ENCODE measurements at regions not wholly inside any gene's neighbourhood (a gene's known extent, or its start where the extent isn't known, plus 50 kb on each side); places are given as distances from the start of the nearest gene placed in this dataset.
A peak's percentile ranks its signal among the peaks of the same experiment; 100 is the strongest.
"Not testable (repeated sequence)": the region's sequence is repeated elsewhere in the genome, so short reads cannot be mapped to it uniquely, and the experiment has no call there.

GRCh38 chr3:197420115-197420514 lies 121.7 kb upstream of the DLG1 start:
- TF ChIP-seq, protein P1, sequence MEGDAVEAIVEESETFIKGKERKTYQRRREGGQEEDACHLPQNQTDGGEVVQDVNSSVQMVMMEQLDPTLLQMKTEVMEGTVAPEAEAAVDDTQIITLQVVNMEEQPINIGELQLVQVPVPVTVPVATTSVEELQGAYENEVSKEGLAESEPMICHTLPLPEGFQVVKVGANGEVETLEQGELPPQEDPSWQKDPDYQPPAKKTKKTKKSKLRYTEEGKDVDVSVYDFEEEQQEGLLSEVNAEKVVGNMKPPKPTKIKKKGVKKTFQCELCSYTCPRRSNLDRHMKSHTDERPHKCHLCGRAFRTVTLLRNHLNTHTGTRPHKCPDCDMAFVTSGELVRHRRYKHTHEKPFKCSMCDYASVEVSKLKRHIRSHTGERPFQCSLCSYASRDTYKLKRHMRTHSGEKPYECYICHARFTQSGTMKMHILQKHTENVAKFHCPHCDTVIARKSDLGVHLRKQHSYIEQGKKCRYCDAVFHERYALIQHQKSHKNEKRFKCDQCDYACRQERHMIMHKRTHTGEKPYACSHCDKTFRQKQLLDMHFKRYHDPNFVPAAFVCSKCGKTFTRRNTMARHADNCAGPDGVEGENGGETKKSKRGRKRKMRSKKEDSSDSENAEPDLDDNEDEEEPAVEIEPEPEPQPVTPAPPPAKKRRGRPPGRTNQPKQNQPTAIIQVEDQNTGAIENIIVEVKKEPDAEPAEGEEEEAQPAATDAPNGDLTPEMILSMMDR (IDR thresholded peaks at IDR 0.05; ENCODE audit: extremely low read depth, low read depth, low read length) = no peak

GRCh38 chr3:197419696-197420095 lies 121.3 kb upstream of the DLG1 start:
- peaks cover 6% of the 10 kb centered on the region for H3K27me3 ChIP-seq (ENCODE audit: insufficient read depth, low read length)
- no peaks in the 10 kb centered on the region for H3K36me3 ChIP-seq (ENCODE audit: insufficient read depth, low read length)
- no peak for DNase-seq (ENCODE audit: insufficient read length, low spot score, missing footprints)
- H3K4me2 ChIP-seq (ENCODE audit: insufficient read depth, low read length) = no peak overlapping the region
- H3K4me1 ChIP-seq (ENCODE audit: insufficient read depth, low read length) = peaks cover 11% of the 10 kb centered on the region
- no peak overlapping the region for H2AFZ ChIP-seq (ENCODE audit: low read length)
- no peak overlapping the region for H3K27ac ChIP-seq (ENCODE audit: low read depth, low read length)
- H4K20me1 ChIP-seq (ENCODE audit: insufficient read depth, low read length) = no peaks in the 10 kb centered on the region
- no peak overlapping the region for H3K4me3 ChIP-seq (ENCODE audit: insufficient read depth, low read length)
- TF ChIP-seq, protein P1 (IDR thresholded peaks at IDR 0.05; ENCODE audit: extremely low read depth, low read depth, low read length) = no peak
- no peaks in the 10 kb centered on the region for H3K79me2 ChIP-seq (ENCODE audit: insufficient read depth, low read length)
- no peaks in the 10 kb centered on the region for H3K9me3 ChIP-seq (ENCODE audit: low read depth, low read length)

More at GRCh38 chr3:197420115-197420514, 121.7 kb upstream of the DLG1 start:
- H3K27ac ChIP-seq (ENCODE audit: low read depth, low read length) = no peak overlapping the region
- H3K4me3 ChIP-seq (ENCODE audit: insufficient read depth, low read length) = no peak overlapping the region
- peaks cover 11% of the 10 kb centered on the region for H3K4me1 ChIP-seq (ENCODE audit: insufficient read depth, low read length)
- no peak for DNase-seq (ENCODE audit: insufficient read length, low spot score, missing footprints)
- H3K36me3 ChIP-seq (ENCODE audit: insufficient read depth, low read length) = no peaks in the 10 kb centered on the region
- no peak overlapping the region for H3K4me2 ChIP-seq (ENCODE audit: insufficient read depth, low read length)
- H3K9me3 ChIP-seq (ENCODE audit: low read depth, low read length) = no peaks in the 10 kb centered on the region
- H3K79me2 ChIP-seq (ENCODE audit: insufficient read depth, low read length) = no peaks in the 10 kb centered on the region
- H4K20me1 ChIP-seq (ENCODE audit: insufficient read depth, low read length) = no peaks in the 10 kb centered on the region
- peaks cover 6% of the 10 kb centered on the region for H3K27me3 ChIP-seq (ENCODE audit: insufficient read depth, low read length)
- H2AFZ ChIP-seq (ENCODE audit: low read length) = no peak overlapping the region

- no peak overlapping the region for H3K4me2 ChIP-seq (ENCODE audit: insufficient read depth, low read length)
- H4K20me1 ChIP-seq (ENCODE audit: insufficient read depth, low read length) = no peaks in the 10 kb centered on the region
- no peak for DNase-seq (ENCODE audit: insufficient read length, low spot score, missing footprints)
- no peak overlapping the region for H3K27ac ChIP-seq (ENCODE audit: low read depth, low read length)
- no peak overlapping the region for H2AFZ ChIP-seq (ENCODE audit: low read length)
- no peaks in the 10 kb centered on the region for H3K79me2 ChIP-seq (ENCODE audit: insufficient read depth, low read length)
- H3K4me3 ChIP-seq (ENCODE audit: insufficient read depth, low read length) = no peak overlapping the region
- H3K4me1 ChIP-seq (ENCODE audit: insufficient read depth, low read length) = peaks cover 11% of the 10 kb centered on the region
- TF ChIP-seq, protein P1 (IDR thresholded peaks at IDR 0.05; ENCODE audit: extremely low read depth, low read depth, low read length) = no peak
- no peaks in the 10 kb centered on the region for H3K9me3 ChIP-seq (ENCODE audit: low read depth, low read length)
- peaks cover 6% of the 10 kb centered on the region for H3K27me3 ChIP-seq (ENCODE audit: insufficient read depth, low read length)
- H3K36me3 ChIP-seq (ENCODE audit: insufficient read depth, low read length) = no peaks in the 10 kb centered on the region
Measured at GRCh38 chr3:197417911-197418618, 119.7 kb upstream of the DLG1 start.

DNA sequence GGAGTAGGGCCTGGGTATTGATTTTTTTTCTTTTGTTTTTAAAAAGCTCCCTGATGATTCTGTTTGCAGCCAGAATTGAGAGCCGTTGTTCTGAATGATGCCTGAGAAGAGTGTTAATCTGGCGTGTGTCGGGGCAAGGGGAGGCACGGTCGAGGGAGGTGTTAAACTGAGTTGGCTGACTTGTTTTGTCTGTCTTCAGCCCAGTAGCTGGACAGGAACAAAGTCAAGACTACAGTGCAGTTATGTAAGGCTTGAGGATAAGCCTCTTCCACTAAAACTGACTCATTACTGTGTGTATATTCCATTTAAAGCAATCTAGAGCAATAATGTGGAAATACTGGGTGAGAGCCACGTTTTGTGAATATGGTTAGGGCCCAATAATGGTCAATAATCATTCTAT lies 119.0 kb upstream of the DLG1 start:
- Histone ChIP-seq H3K4me2 (ENCODE audit: insufficient read depth, low read length) (no peak overlapping the region), H2AFZ (ENCODE audit: low read length) (peak overlapping the region; percentile 23), H3K36me3 (ENCODE audit: insufficient read depth, low read length) (no peaks in the 10 kb centered on the region), H3K4me3 (ENCODE audit: insufficient read depth, low read length) (no peak overlapping the region), H3K27me3 (ENCODE audit: insufficient read depth, low read length) (peaks cover 6% of the 10 kb centered on the region), H3K9me3 (ENCODE audit: low read depth, low read length) (no peaks in the 10 kb centered on the region), H3K4me1 (ENCODE audit: insufficient read depth, low read length) (peaks cover 9% of the 10 kb centered on the region), H3K79me2 (ENCODE audit: insufficient read depth, low read length) (no peaks in the 10 kb centered on the region), H4K20me1 (ENCODE audit: insufficient read depth, low read length) (no peaks in the 10 kb centered on the region), H3K27ac (ENCODE audit: low read depth, low read length) (no peak overlapping the region)
- DNase-seq (ENCODE audit: insufficient read length, low spot score, missing footprints) = no peak
- TF ChIP-seq, protein P1 (IDR thresholded peaks at IDR 0.05; ENCODE audit: extremely low read depth, low read depth, low read length) = no peak

GRCh38 chr3:197411899-197412298 lies 113.5 kb upstream of the DLG1 start:
- not testable (repeated sequence) for H2AFZ ChIP-seq (ENCODE audit: low read length); H3K79me2 ChIP-seq (ENCODE audit: insufficient read depth, low read length); H3K27me3 ChIP-seq (ENCODE audit: insufficient read depth, low read length); H3K36me3 ChIP-seq (ENCODE audit: insufficient read depth, low read length); H3K9me3 ChIP-seq (ENCODE audit: low read depth, low read length); H3K27ac ChIP-seq (ENCODE audit: low read depth, low read length); H3K4me1 ChIP-seq (ENCODE audit: insufficient read depth, low read length); H4K20me1 ChIP-seq (ENCODE audit: insufficient read depth, low read length); DNase-seq (ENCODE audit: insufficient read length, low spot score, missing footprints); H3K4me3 ChIP-seq (ENCODE audit: insufficient read depth, low read length); H3K4me2 ChIP-seq (ENCODE audit: insufficient read depth, low read length)

GRCh38 chr3:197410170-197410569 lies 111.8 kb upstream of the DLG1 start:
- not testable (repeated sequence) for DNase-seq (ENCODE audit: insufficient read length, low spot score, missing footprints); H3K4me2 ChIP-seq (ENCODE audit: insufficient read depth, low read length)

More at GRCh38 chr3:197410170-197410569, 111.8 kb upstream of the DLG1 start:
- H3K36me3 ChIP-seq (ENCODE audit: insufficient read depth, low read length); H3K27ac ChIP-seq (ENCODE audit: low read depth, low read length); H3K27me3 ChIP-seq (ENCODE audit: insufficient read depth, low read length); H4K20me1 ChIP-seq (ENCODE audit: insufficient read depth, low read length); H3K79me2 ChIP-seq (ENCODE audit: insufficient read depth, low read length); H3K9me3 ChIP-seq (ENCODE audit: low read depth, low read length); H2AFZ ChIP-seq (ENCODE audit: low read length); H3K4me3 ChIP-seq (ENCODE audit: insufficient read depth, low read length); H3K4me1 ChIP-seq (ENCODE audit: insufficient read depth, low read length): not testable (repeated sequence)

Data from osteoblast (primary cell).